CD4-positive, alpha-beta T cell (primary cell): ENCODE measurements at regions not wholly inside any gene's neighbourhood (a gene's known extent, or its start where the extent isn't known, plus 50 kb on each side); places are given as distances from the start of the nearest gene placed in this dataset.

ENCODE experiments used
- ATAC-seq: fragments of 200-7000 bp; cut with Tn5 transposase; one replicate; pipeline ENCODE4 v1.10.0; 2022; ENCODE audit warnings: mild to moderate bottlenecking; ENCODE audit not compliant: poor library complexity
- CTCF ChIA-PET: fragments of 350-600 bp; sonication (Branson Sonifier 250); formaldehyde crosslinking; loops from one replicate; lab custom pipeline; 2021; ENCODE audit warnings: antibody characterized with exemption, inconsistent platforms; lab: Charles Lee
- POLR2A ChIA-PET: fragments of 350-600 bp; sonication (Branson Sonifier 250); formaldehyde crosslinking; loops from one replicate; lab custom pipeline; 2021; ENCODE audit warnings: antibody characterized with exemption, inconsistent platforms; lab: Charles Lee
- DNase-seq, 14 experiments: peaks; one replicate each; pipeline ENCODE4 v3.0.0-alpha.2; 2013 to 2020; ENCODE audit warnings: mixed read lengths in 2 of 14
- H3K27ac ChIP-seq, 2 donors: one replicate each; pipeline versions ENCODE4 v1.5.1 to v1.7.0; 2013; ENCODE audit warnings: low read length in 2 of 2, low read depth in 1 of 2, mild to moderate bottlenecking in 1 of 2
- H3K27me3 ChIP-seq, 2 experiments: 1 replicate in 1 of 2; 2 replicates in 1 of 2; pipeline versions ENCODE4 v1.6.1 to v1.7.0; 2013; ENCODE audit warnings: low read length in 2 of 2, control low read depth in 1 of 2, mild to moderate bottlenecking in 1 of 2, moderate library complexity in 1 of 2; ENCODE audit not compliant: insufficient read depth in 2 of 2, control insufficient read depth in 1 of 2
- H3K36me3 ChIP-seq: one replicate; pipeline ENCODE4 v1.6.1; 2013; ENCODE audit warnings: low read length, control low read depth; ENCODE audit not compliant: insufficient read depth
- H3K4me1 ChIP-seq: one replicate; pipeline ENCODE4 v1.6.1; 2013; ENCODE audit warnings: low read length, control low read depth; ENCODE audit not compliant: insufficient read depth
- H3K4me3 ChIP-seq: one replicate; pipeline ENCODE4 v1.5.1; 2013; ENCODE audit warnings: mild to moderate bottlenecking, low read length, moderate library complexity
- H3K9me3 ChIP-seq, 2 experiments: 1 replicate in 1 of 2; 2 replicates in 1 of 2; pipeline versions ENCODE4 v1.6.1 to v1.7.0; 2013; ENCODE audit warnings: low read length in 2 of 2, mild to moderate bottlenecking in 2 of 2, control low read depth in 1 of 2, moderate library complexity in 1 of 2; ENCODE audit not compliant: control insufficient read depth in 1 of 2, insufficient read depth in 1 of 2
- H3K27ac Mint-ChIP-seq: one replicate; pipeline ENCODE4 v1.8.0; 2020; ENCODE audit warnings: mixed read lengths
- H3K27me3 Mint-ChIP-seq: one replicate; pipeline ENCODE4 v1.8.0; 2021; ENCODE audit warnings: mixed read lengths
- H3K36me3 Mint-ChIP-seq: one replicate; pipeline ENCODE4 v1.8.0; 2021; ENCODE audit warnings: low read depth, mixed read lengths
- H3K4me1 Mint-ChIP-seq: one replicate; pipeline ENCODE4 v1.8.0; 2021; ENCODE audit warnings: low read depth, mixed read lengths
- H3K4me3 Mint-ChIP-seq: one replicate; pipeline ENCODE4 v1.8.0; 2020; ENCODE audit warnings: mild to moderate bottlenecking, mixed read lengths
- H3K9me3 Mint-ChIP-seq: one replicate; pipeline ENCODE4 v1.8.0; 2020; ENCODE audit warnings: mixed read lengths
- intact Hi-C, 2 experiments: fragments of 100-400 bp; cut with DNase I in 1 of 2; cut with micrococcal nuclease in 1 of 2; formaldehyde crosslinking; loops; one replicate each; pipeline versions ENCODE4 v1.15.1 to v1.9.0; 2023 to 2025; cut with DNase I, micrococcal nuclease
- TF ChIP-seq, protein P1 (sequence below): fragments of 200-600 bp; IDR thresholded peaks from one replicate; pipeline ENCODE4 v1.8.0; 2022; ENCODE audit warnings: antibody characterized with exemption, mild to moderate bottlenecking

DNA sequence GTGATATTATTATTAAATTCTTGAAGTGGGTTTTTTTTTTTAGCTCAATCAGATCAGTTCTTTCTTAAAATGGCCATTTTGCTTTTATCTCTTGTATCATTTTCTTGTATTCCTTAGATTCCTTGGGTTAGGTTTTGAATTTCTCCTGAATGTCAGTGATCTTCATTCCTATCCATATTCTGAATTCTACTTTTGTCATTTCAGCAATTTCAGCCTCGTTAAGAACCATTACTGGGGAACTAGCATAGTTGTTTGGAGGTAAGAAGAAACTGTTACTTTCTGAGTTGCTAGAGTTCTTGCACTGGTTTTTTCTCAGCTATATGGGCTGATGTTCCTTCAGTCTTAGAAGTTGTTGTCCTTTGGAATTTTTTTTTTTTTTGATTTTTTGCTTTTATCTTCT is 293.1 kb downstream of the MAP2K4 start:
- TF ChIP-seq, protein P1, sequence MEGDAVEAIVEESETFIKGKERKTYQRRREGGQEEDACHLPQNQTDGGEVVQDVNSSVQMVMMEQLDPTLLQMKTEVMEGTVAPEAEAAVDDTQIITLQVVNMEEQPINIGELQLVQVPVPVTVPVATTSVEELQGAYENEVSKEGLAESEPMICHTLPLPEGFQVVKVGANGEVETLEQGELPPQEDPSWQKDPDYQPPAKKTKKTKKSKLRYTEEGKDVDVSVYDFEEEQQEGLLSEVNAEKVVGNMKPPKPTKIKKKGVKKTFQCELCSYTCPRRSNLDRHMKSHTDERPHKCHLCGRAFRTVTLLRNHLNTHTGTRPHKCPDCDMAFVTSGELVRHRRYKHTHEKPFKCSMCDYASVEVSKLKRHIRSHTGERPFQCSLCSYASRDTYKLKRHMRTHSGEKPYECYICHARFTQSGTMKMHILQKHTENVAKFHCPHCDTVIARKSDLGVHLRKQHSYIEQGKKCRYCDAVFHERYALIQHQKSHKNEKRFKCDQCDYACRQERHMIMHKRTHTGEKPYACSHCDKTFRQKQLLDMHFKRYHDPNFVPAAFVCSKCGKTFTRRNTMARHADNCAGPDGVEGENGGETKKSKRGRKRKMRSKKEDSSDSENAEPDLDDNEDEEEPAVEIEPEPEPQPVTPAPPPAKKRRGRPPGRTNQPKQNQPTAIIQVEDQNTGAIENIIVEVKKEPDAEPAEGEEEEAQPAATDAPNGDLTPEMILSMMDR = no peak
- intact Hi-C loops = no loop called here
- no peaks in the 10 kb centered on the region for H3K4me1 ChIP-seq
- H3K9me3 ChIP-seq = peaks cover 7% of the 10 kb centered on the region in 2 experiments
- no peaks in the 10 kb centered on the region for H3K27me3 ChIP-seq
- DNase-seq (no peak), ATAC-seq (no peak)
- ChIA-PET POLR2A (no interaction called here), CTCF (no interaction called here)
- H3K36me3 ChIP-seq = no peaks in the 10 kb centered on the region
- H3K4me1 Mint-ChIP-seq = no peaks in the 10 kb centered on the region
- no peak overlapping the region for H3K4me3 ChIP-seq
- peaks cover 4% of the 10 kb centered on the region for H3K36me3 Mint-ChIP-seq
- H3K27ac Mint-ChIP-seq = no peak overlapping the region
- H3K27me3 Mint-ChIP-seq = no peaks in the 10 kb centered on the region
- H3K9me3 Mint-ChIP-seq = peaks cover 24% of the 10 kb centered on the region
- no peak overlapping the region for H3K27ac ChIP-seq
- H3K4me3 Mint-ChIP-seq = no peak overlapping the region

DNA sequence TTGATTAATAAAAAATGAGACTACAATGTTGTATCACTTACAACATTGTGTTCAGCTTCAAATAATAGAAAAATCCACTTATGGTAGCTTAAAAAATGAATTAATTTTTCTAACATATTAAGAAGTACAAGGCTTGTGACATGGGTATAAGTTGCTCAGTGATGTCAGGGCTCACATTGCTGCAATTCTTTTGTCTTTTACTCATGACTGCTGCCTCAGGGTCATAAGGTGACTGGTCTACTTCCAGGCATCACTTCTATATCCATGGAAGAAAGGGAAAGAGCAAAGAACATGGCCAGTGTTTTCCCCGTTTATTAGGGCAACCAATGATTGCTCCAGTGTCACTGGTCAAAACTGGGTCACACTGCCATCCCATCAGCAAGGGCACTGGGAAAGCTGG is 295.3 kb downstream of the MAP2K4 start:
- Histone ChIP-seq H3K4me3 (no peak overlapping the region), H3K27ac (no peak overlapping the region), H3K4me1 (no peaks in the 10 kb centered on the region), H3K27me3 (no peaks in the 10 kb centered on the region), H3K36me3 (no peaks in the 10 kb centered on the region), H3K9me3 (peaks cover 7% of the 10 kb centered on the region in 2 experiments)
- CTCF ChIA-PET = no interaction called here
- no peaks in the 10 kb centered on the region for H3K4me1 Mint-ChIP-seq
- no peak overlapping the region for H3K27ac Mint-ChIP-seq
- intact Hi-C loops = no loop called here
- H3K27me3 Mint-ChIP-seq = no peaks in the 10 kb centered on the region
- no peak for DNase-seq
- H3K36me3 Mint-ChIP-seq = peaks cover 4% of the 10 kb centered on the region
- TF ChIP-seq, protein P1 = no peak
- H3K4me3 Mint-ChIP-seq = no peak overlapping the region
- ATAC-seq = no peak
- POLR2A ChIA-PET = no interaction called here
- H3K9me3 Mint-ChIP-seq = peaks cover 20% of the 10 kb centered on the region

DNA sequence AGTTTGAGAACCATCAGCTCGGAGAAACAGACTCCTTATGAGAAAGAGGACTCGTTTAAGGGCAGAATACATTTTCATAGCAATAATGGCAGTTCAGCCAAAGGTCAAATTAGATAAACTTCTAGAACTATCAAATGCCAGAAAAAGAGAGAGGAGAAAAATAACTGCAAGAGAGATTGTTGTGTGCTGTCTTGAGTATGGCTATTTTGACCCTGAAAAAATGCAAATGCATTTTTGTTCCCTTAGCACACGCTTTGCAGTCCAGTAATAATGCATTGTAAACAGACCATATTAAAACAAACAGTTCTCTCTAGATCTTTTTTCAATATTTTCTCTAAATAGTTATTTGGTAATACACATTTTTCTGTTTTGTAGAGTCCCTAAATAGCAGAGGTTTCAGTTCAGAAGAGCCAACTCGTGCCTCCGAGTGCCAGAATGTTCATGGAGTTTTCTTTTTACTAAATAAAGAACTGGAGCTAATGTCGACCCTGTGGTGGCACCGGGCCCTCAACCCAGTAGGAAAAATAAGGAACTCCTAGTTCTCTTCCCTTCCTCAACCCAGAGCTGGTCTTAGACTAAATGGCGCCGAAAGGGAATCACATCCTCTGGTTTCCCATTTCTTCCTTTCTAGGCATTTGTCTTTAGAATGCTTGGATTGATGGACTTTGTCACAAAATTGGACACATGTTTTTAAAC is 298.0 kb downstream of the MAP2K4 start:
- H3K4me3 ChIP-seq = no peak overlapping the region
- H3K36me3 ChIP-seq = no peaks in the 10 kb centered on the region
- no peak for DNase-seq
- H3K27ac Mint-ChIP-seq = no peak overlapping the region
- H3K9me3 ChIP-seq = peaks cover 0 to 15% of the 10 kb centered on the region in 2 experiments
- ChIA-PET POLR2A (no interaction called here), CTCF (no interaction called here)
- intact Hi-C loops = no loop called here
- no peak overlapping the region for H3K4me3 Mint-ChIP-seq
- no peaks in the 10 kb centered on the region for H3K27me3 ChIP-seq
- no peak for ATAC-seq
- no peak overlapping the region for H3K27ac ChIP-seq
- H3K27me3 Mint-ChIP-seq = no peaks in the 10 kb centered on the region
- no peaks in the 10 kb centered on the region for H3K4me1 Mint-ChIP-seq
- TF ChIP-seq, protein P1 = no peak
- H3K4me1 ChIP-seq = no peaks in the 10 kb centered on the region
- peaks cover 4% of the 10 kb centered on the region for H3K9me3 Mint-ChIP-seq
- H3K36me3 Mint-ChIP-seq = no peaks in the 10 kb centered on the region
